T-helper 1 cell (primary cell): ENCODE measurements at regions not wholly inside any gene's neighbourhood (a gene's known extent, or its start where the extent isn't known, plus 50 kb on each side); places are given as distances from the start of the nearest gene placed in this dataset.

Experiments used
- DNase-seq, 5 donors: peaks; one replicate each; pipeline ENCODE4 v3.0.0-alpha.2; 2012 to 2020

DNA sequence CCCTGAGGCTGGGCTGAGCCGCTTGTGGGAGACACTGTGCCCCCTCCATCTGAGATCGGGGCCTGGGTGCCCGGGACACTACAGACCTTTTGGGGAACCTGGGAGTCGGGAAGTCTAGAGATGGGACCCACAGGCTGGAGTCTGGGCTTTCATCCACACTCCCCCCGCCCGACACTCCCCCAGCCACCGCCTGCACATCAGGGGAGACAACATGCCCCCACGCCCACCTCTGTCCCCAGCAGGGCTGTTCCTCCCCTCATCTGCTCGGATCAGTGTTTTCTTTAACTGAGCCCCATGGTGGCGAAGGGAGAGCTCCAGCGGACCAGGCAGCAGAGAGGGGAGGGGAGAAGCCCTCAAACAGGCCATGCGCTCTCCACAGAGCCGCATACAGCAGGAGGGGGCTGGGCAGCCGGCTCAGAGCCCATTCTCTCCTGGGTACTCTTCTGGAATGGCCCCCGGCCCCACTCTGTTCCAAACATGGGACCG lies 174.7 kb downstream of the IGLL1 start:
- no peak for DNase-seq

DNA sequence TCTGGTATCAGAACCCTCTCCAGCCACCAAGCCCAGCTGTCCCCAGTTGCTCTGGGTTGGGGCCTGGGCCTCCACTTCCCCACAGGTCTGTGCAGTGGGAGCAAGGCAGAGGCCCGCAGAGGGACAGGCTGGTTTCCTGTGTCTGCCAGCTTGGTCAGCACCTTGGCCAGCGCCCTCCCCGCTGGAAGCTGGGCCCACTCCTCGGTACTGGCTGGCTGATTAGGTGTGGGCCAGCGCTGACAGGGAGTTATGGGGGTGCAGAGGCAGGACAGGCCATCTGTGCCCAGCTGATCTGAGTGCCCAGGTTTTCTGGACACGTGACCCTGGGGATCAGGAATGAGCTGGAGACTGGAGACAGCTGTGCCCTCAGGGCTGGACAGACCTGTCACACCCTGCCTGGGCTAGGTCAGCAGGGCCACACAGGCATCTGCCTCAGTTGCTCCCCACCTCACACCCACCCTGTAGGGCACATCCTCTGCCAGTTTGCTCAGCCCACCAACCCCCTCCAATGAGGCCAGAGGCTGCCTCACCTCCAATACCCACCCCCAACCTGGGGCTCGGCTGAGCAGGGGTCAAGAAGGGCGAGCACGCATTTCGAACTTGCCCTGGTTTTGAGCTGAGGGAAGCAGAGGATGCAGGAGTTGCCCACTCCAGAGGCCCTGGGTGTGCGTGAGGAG lies 175.3 kb downstream of the IGLL1 start:
- no peak for DNase-seq

DNA sequence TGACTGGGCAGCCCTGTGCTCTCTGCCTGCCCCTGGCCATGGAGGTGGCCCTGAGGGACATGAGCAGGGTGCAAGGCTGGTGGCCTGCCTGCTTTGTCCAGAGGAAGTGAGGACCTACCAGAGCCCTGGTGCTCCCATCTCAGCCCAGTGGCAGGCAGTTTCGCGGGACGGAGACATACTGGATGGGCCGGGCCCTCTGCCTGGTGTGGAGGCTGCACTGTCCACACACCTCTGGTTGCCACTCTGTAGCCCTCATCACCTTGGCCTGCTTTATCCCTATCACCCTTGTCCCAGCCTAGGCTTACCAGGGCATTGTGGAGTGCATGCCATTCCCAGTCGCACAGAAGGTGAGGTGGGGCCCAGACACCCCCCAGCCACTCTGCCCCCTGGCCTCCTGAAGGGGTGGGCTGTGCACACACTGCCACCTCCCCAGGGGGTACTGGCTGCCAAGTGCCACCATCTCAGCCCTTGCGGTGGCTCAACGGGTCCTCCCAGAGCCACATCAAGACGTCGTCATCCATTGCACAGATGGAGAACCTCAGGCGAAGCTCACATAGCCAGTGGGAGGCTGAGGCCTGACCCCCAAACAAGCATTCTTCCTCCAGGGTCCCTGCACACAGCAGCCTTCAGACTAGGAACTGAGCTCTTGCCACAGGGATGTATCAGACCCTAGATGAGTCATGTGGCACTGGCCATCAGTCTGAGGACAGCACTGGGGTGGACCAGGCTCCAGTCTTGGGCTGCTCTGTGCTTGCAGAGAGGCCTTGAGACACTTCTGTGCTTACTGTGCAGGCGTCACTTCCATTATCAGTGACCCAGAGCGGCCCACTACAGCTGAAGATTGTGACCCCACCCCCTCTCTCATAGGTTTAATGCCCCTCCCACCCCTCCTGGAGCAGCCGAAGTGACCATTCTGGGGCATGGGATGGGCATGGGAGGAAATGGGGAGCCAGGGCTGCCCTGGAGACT lies 176.1 kb downstream of the IGLL1 start:
- DNase-seq = no peak

DNA sequence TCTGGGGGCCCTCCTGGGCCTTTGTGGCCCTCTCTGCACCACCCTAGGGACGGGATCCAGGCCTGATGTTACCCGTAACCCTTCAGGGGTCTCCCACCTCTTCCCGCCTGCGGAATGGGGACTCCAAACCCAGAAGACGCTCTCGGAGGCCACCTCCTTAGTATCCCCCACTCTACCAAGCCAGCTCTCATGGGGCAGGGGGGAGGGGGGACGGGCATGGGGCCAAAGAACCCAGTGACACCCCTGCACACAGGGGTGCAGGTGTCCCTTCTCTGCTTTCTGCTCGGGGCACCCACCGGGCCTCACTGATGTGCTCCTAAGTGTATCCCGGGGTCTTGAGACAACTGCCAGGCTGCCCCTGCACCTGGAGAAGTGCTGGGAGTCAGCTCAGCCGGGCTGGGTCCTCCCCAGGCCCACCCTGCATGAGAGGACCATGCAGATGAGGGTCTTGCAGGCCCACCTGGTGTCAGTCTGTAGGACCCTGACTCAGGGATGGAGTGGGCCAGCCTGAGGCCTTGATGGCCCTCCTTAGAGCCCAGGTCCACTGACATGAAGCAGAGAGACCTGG lies 176.9 kb downstream of the IGLL1 start:
- DNase-seq = no peak

DNA sequence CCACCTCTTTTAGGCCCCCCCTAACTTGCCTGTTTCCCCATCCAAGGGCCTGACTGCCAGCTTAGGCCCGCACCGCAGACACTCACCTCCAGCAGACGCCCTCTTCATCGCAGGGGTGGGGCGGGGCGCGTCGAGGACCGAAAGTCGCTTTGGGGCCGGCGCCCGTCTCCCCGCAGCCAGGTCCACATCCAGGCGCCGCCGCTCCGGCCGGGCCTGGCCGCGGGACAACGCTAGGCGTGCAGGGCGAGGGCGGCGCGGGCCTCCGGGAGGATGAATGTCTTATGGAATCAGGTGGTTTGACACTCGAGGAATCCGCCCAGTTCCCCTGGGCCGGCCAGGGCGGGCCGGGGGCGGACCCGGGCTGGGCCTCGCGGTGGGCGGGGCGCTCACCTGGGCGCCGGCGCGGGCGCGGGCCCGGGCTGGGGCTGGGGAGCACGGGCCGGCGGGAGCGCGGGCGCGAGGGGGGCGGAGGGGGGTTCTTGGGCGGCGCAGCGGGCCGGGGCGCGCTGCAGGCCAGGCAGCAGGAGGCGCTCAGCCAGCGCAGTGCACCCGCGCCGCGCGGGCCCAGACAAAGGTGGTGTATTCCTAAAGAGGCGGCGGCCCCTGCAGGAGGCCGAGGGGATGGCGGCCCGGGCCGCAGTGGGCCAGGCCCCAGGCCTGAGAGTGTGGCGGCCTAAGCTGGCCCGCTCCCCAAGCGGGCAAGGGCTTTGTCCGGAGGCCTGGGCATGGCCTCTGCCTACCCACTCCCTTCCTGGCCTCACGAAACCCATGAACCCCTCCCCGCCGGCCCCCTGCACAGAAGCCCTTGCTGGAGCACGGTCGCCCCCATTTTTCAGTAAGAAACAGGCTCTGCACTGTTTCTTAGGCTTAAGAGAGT lies 177.6 kb downstream of the IGLL1 start:
- DNase-seq = peak in 3 of 5 donors; percentile 29 to 39 (median 37)

DNA sequence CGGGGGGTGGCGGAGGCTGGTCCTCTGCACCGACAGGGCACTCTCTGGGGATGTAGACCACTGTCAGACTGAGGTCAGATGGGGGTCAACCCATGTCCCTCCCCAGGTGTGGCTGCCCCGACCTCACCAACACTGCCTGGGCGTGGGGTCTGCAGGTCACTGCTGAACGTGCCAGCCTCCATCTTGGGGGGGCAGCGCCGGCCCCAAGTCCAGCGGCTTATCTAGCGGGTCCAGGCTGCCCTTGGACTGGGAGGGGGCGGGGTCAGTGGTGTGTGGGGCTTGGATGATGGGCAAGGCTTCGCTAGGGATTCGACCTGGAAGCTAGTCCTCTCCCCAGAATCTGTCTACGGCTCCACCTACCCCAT lies 178.2 kb downstream of the IGLL1 start:
- DNase-seq = no peak

DNA sequence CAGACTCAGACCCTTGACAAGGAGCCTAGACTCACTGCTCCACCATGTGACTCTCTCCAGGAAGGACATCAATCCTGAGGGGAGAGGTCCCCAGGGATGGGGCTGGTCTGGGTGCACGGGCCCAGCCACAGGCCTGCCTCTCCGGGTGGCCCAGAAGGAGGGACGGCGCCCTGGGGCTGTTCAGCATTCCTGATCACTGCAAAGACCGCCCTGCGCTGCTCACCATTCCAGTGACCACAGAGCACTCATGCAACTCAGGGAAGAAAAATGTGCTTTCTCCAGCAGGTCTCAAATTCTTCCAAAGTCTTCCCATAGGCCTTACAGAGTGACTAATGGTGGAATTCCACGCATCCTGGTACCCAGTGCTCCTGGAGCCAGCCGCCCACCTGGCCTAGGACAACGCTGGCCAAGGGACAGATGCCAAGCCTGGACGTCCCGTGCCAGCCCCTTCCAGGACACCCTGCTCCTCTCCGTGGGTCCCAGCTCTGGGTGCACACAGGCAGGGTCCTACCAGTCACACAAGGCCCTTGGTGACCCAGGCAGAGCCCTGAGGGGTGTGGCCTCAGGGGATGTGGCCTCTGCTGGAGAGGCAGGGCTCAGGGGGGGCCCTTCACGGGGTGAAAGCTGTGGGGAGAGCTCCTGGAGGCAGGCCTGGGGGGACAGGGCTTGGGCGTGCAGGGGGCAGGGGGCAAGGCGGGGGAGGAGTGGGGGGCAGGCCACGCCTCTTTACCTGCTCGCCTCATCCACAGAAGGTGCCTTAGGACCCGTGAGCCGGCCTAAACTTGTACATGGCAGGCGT lies 178.8 kb downstream of the IGLL1 start:
- DNase-seq = no peak

DNA sequence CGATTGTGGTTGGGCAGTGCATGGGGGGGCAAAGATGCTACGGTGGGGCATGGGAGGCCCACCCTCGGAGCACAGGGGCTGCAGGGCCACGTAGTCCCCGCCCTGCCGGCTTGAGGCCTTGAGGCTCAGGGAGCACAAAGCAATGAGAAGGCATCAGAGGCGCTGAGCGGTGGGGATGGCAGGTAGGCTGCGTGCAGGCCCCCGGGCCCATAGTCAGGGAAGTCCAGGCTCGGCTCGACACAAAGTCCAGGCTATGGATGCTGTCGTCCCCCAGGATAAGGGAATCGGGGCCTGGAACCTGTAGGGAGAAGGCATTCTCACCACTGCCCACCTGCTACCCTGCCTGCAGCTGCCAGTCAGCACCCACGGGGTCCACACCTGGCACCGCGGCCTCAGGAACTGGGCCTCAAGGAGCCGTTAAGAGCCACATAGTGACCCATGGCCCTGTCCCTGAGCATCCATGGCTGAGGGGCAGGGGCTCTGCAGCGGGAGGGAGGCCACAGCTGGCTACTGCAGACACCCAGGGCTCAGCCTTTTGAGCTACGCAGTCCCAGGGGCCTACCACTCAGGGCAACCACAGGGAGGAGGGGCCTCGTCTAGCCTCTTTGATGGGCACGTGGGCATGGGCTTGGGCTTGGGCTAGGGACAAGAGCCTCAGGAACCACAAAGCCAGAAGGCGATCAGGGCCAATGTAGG lies 179.7 kb downstream of the IGLL1 start:
- DNase-seq = no peak

DNA sequence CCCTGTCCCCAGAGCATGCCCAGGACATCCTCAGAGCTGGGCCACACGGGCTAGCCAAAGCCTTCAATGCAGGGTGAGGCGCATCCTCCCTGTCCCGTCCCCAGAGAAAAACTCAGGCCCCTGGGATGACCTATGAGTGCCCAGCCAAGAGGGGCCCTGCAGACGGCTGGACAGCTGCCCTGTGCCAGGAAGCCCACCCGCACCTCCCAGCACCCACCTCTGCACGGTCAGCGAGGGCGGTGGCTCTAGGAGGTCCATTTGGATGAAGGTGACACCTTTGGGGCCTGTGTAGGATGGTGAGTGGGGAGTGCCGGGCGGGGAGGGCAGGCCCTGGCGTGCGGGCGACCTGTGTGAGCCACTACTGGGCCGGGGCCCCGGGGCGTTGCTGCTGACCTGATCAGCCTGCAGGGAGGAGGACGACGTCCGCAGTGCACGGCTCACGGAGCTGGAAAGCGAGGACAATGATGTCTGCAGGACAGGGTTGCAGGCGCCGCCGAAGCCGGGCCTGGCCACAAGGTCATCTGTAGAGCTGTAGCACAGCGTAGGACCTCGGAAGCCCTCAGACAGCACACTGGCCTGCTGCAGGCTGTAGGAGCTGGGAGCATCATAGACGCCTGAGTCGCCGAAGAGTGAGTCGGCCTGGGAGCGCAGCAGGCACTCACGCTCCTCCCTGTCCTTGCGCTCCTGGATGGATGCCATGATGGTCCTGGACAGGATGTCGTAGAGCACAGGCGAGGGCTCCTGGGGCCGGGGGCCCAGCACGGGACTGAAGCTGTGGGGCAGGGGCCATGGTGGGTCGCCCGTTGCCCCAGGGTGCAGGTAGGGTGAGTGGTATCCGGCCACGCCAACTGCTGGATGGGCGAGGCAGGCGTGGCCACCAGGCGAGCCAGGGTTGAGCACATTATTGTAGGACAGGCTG lies 180.5 kb downstream of the IGLL1 start:
- DNase-seq = no peak

DNA sequence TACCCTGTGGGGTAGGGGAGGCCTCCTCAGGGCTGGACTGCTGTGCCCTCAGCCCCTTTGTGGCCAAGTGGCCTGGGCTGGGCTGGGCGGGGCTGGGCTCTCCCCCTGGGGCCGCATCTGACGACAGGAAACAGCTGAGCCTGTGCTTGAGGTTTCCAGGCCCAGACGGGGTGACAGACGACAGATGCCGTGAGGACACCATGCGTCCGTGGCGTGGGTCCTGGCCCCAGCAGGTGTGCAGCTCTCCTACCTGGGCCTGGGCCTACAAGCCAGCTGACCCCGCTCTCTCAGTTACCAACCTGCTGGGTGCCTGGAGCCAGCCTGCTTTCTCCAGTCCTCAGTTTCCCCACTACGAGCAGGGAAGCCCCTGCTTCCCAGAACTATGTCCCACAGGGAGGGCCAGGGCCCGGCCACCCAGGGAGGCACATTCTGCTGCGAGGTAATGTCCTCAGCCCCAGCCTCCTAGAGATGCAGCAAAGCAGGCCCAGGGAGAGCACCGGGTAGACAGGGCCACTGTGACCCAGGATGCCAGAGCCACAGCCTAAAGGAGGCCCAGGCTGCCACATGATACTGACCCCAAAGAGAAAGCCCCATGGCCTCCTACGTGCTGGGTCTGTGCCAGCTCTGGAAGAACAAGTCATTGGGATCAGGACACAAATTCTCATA lies 181.3 kb downstream of the IGLL1 start:
- DNase-seq = no peak

DNA sequence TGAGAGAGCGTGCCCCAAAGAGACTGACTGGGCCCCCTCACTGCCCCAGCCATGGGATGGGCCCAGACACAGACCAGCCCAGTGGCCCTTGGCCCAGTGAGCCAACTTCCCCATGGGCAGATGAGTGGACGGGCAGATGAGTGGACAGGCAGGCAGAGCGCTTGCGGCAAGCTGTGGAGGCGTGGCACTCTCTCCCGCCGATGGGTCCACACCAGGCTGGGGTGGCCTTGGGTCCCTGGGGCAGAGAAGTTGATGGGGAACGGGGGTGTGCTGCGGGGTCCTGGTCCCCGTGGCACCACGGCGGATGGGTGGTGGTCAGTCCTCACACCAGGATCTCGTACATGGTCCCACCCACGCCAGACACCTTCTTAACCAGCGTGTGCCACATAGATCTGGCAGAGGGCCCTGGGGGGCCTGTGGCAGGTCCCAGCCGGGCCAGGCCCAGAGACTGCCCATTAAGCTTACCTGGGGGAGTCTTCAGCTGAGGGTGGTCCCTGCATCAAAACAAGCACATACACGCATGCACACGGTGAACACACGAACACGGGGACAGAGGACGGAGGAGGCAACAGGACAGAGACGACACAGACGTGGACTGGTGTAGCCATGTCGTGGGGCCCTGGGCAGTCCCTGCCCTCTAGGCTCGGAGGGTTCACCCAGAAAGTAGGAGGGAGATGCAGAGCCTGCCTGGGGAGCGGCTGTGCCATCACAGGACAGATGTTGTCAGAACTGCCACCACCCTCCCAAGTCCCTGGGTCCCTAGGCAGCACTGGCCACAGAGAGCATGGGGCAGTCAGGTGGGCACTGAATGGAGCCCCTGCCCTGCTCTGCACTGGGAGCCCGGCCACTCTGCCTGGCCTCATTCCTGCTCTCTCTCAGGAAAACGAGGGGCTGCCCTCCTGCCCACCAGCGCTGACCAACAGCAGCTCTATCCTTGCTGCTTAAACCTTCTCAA lies 182.2 kb downstream of the IGLL1 start:
- no peak for DNase-seq

DNA sequence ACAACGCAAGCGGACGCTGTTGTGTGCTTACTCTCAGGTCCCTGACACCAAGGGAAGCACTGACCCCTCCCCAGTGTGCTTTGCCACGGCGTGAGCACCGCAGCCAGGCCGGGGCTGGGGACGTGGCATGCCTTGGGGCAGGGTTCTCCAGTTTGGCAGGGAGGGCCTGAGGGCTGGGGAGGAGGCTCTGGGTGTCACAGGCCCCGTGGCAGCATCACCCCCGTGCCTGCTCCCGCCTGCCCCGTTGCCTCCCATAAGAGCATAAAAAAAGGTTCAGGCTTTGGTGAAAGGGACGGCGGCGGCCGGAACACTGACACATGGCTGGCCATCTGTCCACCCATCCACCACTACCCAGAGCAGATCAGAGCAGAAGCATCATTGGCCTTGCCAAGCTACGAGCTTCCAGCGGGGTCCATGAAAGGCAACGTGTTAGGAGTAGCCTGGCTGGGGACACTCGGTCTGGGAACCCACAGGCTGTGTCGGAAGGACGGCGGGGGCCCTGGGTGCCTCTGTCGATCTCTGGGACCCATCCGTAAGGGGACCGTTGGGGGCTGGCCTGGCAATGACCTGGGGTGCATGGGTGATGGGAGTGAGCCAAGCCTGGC lies 183.0 kb downstream of the IGLL1 start:
- DNase-seq = no peak

DNA sequence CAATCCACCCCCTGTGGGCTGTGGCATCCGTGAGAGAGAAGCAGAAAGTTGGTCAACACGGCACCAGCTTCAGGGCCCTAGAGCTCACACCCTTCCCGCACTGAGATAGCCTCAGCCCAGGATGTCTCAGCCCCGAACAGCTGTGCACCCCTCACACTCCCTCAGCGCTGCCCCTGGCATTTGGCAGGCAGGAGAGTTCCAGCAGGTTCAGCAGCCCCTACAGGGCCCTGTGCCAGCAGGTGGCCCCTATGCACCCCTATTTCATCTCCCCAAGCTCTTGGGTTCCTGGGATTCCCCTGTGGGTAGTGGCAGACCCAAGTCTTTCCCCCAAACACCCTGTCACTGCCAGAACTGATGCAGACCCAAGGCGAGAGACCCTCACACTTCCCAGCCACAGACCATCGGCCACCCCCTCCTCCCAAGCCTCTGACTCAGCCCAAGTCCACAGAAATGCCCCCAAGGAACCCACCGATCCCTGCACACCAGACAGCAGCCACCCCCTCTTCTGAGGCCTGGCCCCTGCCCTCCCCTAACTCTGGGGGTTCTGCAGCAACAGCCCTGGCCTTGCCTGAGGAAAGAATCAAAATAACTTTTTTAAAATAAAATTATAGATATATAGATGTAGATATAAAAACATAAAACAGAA lies 183.6 kb downstream of the IGLL1 start:
- no peak for DNase-seq

DNA sequence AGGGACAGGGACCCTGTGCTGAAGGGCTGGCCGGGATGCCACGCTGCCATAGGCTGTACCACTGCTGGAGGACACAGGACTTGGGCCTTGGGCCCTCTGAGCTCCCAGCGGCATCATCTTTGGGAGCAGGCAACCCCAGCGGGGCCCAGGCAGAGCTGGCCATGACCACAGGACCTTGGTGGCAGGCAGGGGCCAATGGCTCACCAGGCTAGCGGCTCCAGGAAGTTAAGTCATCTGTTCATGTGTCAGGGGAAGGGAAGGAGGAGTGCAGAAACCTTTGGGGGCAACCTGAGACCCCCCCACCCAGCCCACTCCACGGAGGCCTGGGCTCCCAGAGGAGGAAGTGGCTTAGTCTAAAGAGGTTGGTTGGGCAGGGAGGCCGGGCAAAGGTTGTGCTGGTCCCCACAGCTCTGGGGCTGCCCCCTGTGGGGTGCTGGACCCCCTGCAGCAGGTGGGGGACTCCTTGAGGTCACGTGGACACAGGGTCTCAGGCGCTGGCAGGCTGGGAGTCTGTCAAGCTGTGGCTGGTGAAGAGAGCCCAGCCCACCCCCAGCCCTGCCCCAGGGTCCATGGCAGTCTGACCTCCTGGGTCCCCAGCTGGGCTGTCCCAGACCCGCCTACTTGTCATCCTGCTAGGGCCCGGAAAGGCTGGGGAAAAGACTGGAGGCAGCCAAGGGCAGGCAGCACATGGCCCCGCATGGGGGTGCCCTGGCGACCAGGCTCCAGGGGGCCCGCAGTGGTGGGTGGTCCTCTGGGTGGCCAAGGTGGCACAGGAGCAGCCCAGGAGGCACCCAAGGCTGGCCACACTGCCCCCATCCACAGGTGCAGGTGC lies 184.3 kb downstream of the IGLL1 start:
- DNase-seq = no peak

DNA sequence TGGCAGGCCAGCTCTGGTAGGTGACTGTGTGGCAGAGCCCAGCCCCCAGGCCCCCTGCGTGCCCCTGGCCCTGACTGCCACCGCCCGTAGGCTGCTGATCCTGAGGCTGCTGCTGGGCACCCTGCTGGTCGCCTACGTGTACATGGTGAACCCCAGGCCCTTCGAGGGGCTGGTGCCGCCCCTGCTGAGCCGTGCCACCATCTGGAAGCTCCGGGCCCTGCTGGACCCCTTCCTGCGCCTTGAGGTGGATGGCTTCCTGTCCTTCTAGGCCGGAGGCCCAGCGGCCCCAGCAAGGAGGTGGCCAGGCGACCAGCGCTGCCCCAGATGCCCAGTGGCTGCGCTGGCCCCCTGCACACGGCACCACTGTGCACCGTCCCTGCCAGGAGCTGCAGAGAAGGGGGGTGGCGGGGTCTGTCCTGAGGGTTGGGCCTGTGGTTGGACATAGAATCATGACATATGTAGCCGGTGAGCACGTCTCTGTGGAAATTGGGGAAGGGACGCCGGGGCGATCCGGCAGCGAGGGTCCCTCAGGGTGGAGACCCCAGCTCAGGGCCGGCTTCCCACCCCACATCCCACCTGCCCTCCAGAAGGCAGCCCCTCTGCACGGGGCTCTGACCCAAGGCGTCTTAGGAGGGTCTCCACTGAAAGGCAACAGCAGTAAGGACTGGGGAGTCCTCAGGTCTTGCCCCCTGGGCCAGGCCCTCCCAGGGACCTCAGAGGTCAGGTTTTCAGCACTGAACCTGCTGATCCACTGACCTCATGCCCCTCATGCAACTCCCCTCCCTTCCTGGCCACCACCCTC lies 185.4 kb downstream of the IGLL1 start:
- no peak for DNase-seq
